HEK293T (cell line): ENCODE measurements at regions not wholly inside any gene's neighbourhood (a gene's known extent, or its start where the extent isn't known, plus 50 kb on each side); places are given as distances from the start of the nearest gene placed in this dataset.

Experiments
- ARNT ChIP-seq: fragments of 450-650 bp; IDR thresholded peaks from 2 replicates; pipeline ENCODE4 v1.6.1; 2017; ENCODE audit warnings: mild to moderate bottlenecking
- BHLHE40 ChIP-seq: fragments of 450-650 bp; IDR thresholded peaks from 2 replicates; pipeline ENCODE4 v1.6.1; 2016; ENCODE audit warnings: mild to moderate bottlenecking, moderate library complexity, borderline replicate concordance
- CTBP1 ChIP-seq: fragments of 450-650 bp; IDR thresholded peaks from 2 replicates; pipeline ENCODE4 v1.6.1; 2016; ENCODE audit warnings: borderline replicate concordance
- ELF4 ChIP-seq: fragments of 450-650 bp; IDR thresholded peaks from 2 replicates; pipeline ENCODE4 v1.6.1; 2017; ENCODE audit warnings: antibody characterized with exemption
- FOXA1 ChIP-seq: fragments of 450-650 bp; IDR thresholded peaks from 2 replicates; pipeline ENCODE4 v1.6.1; 2016; ENCODE audit warnings: mild to moderate bottlenecking
- FOXM1 ChIP-seq: fragments of 450-650 bp; IDR thresholded peaks from 2 replicates; pipeline ENCODE4 v1.6.1; 2017; ENCODE audit warnings: mild to moderate bottlenecking, borderline replicate concordance
- HDGF ChIP-seq: fragments of 450-650 bp; IDR thresholded peaks from 2 replicates; pipeline ENCODE4 v1.6.1; 2017; ENCODE audit warnings: antibody characterized with exemption, borderline replicate concordance
- L3MBTL2 ChIP-seq: fragments of 450-650 bp; conservative IDR thresholded peaks from 2 replicates; pipeline ENCODE4 v1.6.1; 2016; ENCODE audit warnings: mild to moderate bottlenecking
- NFRKB ChIP-seq: fragments of 450-650 bp; IDR thresholded peaks from 2 replicates; pipeline ENCODE4 v1.6.1; 2016; ENCODE audit warnings: mild to moderate bottlenecking, moderate library complexity
- PKNOX1 ChIP-seq: fragments of 450-650 bp; IDR thresholded peaks from 2 replicates; pipeline ENCODE4 v1.6.1; 2016
- SP1 ChIP-seq: fragments of 450-650 bp; IDR thresholded peaks from 2 replicates; pipeline ENCODE4 v1.6.1; 2017
- SUZ12 ChIP-seq: fragments of 450-650 bp; IDR thresholded peaks from 2 replicates; pipeline ENCODE4 v1.6.1; 2016; ENCODE audit warnings: mild to moderate bottlenecking
- TARDBP ChIP-seq: fragments of 450-650 bp; IDR thresholded peaks from 2 replicates; pipeline ENCODE4 v1.6.1; 2016

GRCh38 chr20:4084721-4085120 is 63.9 kb upstream of the SMOX start:
- TF ChIP-seq ELF4, result no peak
- TF ChIP-seq SP1, result no peak
- TF ChIP-seq TARDBP, result no peak
- TF ChIP-seq BHLHE40, result no peak
- TF ChIP-seq FOXM1, result no peak
- no peak for TF ChIP-seq CTBP1
- no peak for TF ChIP-seq ARNT
- TF ChIP-seq HDGF, result no peak
- TF ChIP-seq PKNOX1, result no peak
- no peak for TF ChIP-seq SUZ12
- no peak for TF ChIP-seq L3MBTL2
- TF ChIP-seq FOXA1, result no peak
- no peak for TF ChIP-seq NFRKB
